SH-SY5Y (cell line): ENCODE measurements at regions not wholly inside any gene's neighbourhood (a gene's known extent, or its start where the extent isn't known, plus 50 kb on each side); places are given as distances from the start of the nearest gene placed in this dataset.

Experiments used
- GATA2 ChIP-seq: IDR thresholded peaks from 2 replicates; pipeline ENCODE4 v1.6.1; 2011; ENCODE audit warnings: mild to moderate bottlenecking, low read depth, low read length
- GATA3 ChIP-seq: IDR thresholded peaks from 2 replicates; pipeline ENCODE4 v1.6.1; 2011; ENCODE audit warnings: low read depth, mild to moderate bottlenecking, low read length, moderate library complexity

- TF ChIP-seq GATA2 (no peak), GATA3 (no peak)
Observed at GRCh38 chr14:47874350-47874749, 198.9 kb upstream of the MDGA2 start.
